ENCODE measurements at regions not wholly inside any gene's neighbourhood (a gene's known extent, or its start where the extent isn't known, plus 50 kb on each side); places are given as distances from the start of the nearest gene placed in this dataset.

DNA sequence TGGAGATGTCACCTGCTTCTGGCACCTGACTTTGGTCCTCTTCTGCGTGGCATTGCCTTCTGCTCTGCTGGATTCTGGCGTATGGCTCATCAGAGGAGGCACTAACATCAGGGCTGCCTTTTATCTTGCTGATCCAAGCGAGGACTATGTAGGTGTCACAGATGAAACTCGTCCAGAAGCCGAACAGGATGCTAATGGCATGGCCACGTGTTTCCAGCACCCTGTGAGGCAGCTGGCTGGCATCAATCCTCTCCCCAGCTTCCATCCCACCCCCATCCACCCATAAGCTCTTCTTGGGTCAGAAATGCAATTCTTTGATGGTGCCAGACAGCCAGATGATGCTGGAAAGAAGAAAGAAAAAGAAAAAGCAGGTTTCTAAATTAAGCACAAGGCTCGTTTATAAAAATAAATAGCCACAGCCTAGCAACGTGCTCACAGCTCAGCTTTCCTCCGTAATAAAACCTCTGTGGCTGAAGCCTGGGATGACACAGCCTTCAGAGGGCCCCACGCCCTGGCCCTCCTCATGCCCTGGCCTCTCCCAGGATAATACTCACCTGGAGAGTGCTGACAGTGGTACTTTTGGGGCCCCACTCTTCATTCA is 212.9 kb upstream of the SERP2 start:
- no peak for ATAC-seq
- Mint-ChIP-seq H3K4me3 (no peak overlapping the region), H3K4me1 (no peaks in the 10 kb centered on the region), H3K9me3 (ENCODE audit: low read depth) (no peaks in the 10 kb centered on the region), H3K36me3 (ENCODE audit: low read depth) (no peaks in the 10 kb centered on the region), H3K27ac (no peak overlapping the region), H3K27me3 (peaks cover 2% of the 10 kb centered on the region)
- CTCF ChIA-PET, result no interaction called here
- DNase-seq, result no peak
- intact Hi-C loops (cut with DNase I, micrococcal nuclease), result no loop called here
- POLR2A ChIA-PET, result no interaction called here

DNA sequence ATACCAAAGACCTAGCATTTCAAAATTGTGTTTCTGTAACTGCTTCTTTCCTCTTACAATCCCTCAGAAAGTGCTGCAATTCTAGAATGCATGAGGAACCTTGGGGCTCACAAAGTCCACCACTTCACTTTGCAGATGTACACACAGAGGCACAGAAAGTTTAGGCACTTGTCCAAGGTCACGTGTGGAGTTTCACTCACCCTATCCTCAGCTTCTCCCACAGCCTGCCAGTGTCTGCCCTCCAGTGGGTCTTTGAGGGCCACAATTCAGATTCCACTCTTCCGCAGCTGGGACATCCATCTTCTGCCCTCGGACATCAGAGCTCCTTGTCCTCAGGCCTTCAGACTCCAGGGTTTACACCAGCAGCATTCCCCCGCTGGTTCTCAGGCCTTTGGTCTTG is 210.5 kb upstream of the SERP2 start:
- ChIA-PET POLR2A (no interaction called here), CTCF (no interaction called here)
- intact Hi-C loops (cut with DNase I, micrococcal nuclease), result no loop called here
- Mint-ChIP-seq H3K27ac (no peak overlapping the region), H3K27me3 (peaks cover 2% of the 10 kb centered on the region), H3K4me1 (no peaks in the 10 kb centered on the region), H3K4me3 (no peak overlapping the region), H3K36me3 (ENCODE audit: low read depth) (no peaks in the 10 kb centered on the region), H3K9me3 (ENCODE audit: low read depth) (no peaks in the 10 kb centered on the region)
- DNase-seq, result no peak
- no peak for ATAC-seq

- ChIA-PET POLR2A (no interaction called here), CTCF (no interaction called here)
- intact Hi-C loops (cut with DNase I, micrococcal nuclease), result no loop called here
- Mint-ChIP-seq H3K27me3 (peaks cover 1% of the 10 kb centered on the region), H3K36me3 (ENCODE audit: low read depth) (no peaks in the 10 kb centered on the region), H3K27ac (no peak overlapping the region), H3K4me1 (no peaks in the 10 kb centered on the region), H3K4me3 (no peak overlapping the region), H3K9me3 (ENCODE audit: low read depth) (no peaks in the 10 kb centered on the region)
- ATAC-seq (no peak), DNase-seq (no peak)
These were observed 208.3 kb upstream of the SERP2 start for GRCh38 chr13:44165221-44165888.

- no peaks in the 10 kb centered on the region for H3K9me3 Mint-ChIP-seq (ENCODE audit: low read depth)
- intact Hi-C loops (cut with DNase I, micrococcal nuclease), result no loop called here
- H3K4me1 Mint-ChIP-seq, result no peaks in the 10 kb centered on the region
- ATAC-seq (no peak), DNase-seq (no peak)
- ChIA-PET POLR2A (no interaction called here), CTCF (no interaction called here)
- no peak overlapping the region for H3K4me3 Mint-ChIP-seq
- H3K27me3 Mint-ChIP-seq, result peaks cover 1% of the 10 kb centered on the region
- H3K27ac Mint-ChIP-seq, result no peak overlapping the region
- no peaks in the 10 kb centered on the region for H3K36me3 Mint-ChIP-seq (ENCODE audit: low read depth)
These were observed 207.6 kb upstream of the SERP2 start for GRCh38 chr13:44165889-44166496.

GRCh38 chr13:44169018-44169911 is 204.4 kb upstream of the SERP2 start:
- H3K9me3 Mint-ChIP-seq (ENCODE audit: low read depth), result no peaks in the 10 kb centered on the region
- H3K27ac Mint-ChIP-seq, result no peak overlapping the region
- intact Hi-C loops (cut with DNase I, micrococcal nuclease), result no loop called here
- ATAC-seq (no peak), DNase-seq (no peak)
- ChIA-PET CTCF (no interaction called here), POLR2A (no interaction called here)
- no peaks in the 10 kb centered on the region for H3K4me1 Mint-ChIP-seq
- H3K27me3 Mint-ChIP-seq, result peaks cover 1% of the 10 kb centered on the region
- H3K36me3 Mint-ChIP-seq (ENCODE audit: low read depth), result no peaks in the 10 kb centered on the region
- H3K4me3 Mint-ChIP-seq, result no peak overlapping the region

GRCh38 chr13:44170731-44171130 is 202.9 kb upstream of the SERP2 start:
- no peak overlapping the region for H3K27ac Mint-ChIP-seq
- H3K4me3 Mint-ChIP-seq, result no peak overlapping the region
- ATAC-seq (no peak), DNase-seq (no peak)
- no peaks in the 10 kb centered on the region for H3K4me1 Mint-ChIP-seq
- CTCF ChIA-PET, result interaction anchor here (0.6 kb wide), 1 partner anchor 710 kb away, joined by 3 read pairs; no protein-coding TSS in a partner anchor
- POLR2A ChIA-PET, result no interaction called here
- H3K9me3 Mint-ChIP-seq (ENCODE audit: low read depth), result no peaks in the 10 kb centered on the region
- peaks cover 1% of the 10 kb centered on the region for H3K27me3 Mint-ChIP-seq
- intact Hi-C loops (cut with DNase I, micrococcal nuclease), result no loop called here
- no peaks in the 10 kb centered on the region for H3K36me3 Mint-ChIP-seq (ENCODE audit: low read depth)

- ChIA-PET POLR2A (no interaction called here), CTCF (no interaction called here)
- Mint-ChIP-seq H3K4me1 (no peaks in the 10 kb centered on the region), H3K36me3 (ENCODE audit: low read depth) (no peaks in the 10 kb centered on the region), H3K9me3 (ENCODE audit: low read depth) (no peaks in the 10 kb centered on the region), H3K4me3 (no peak overlapping the region), H3K27me3 (peaks cover 1% of the 10 kb centered on the region), H3K27ac (no peak overlapping the region)
- intact Hi-C loops (cut with DNase I, micrococcal nuclease), result no loop called here
- ATAC-seq (no peak), DNase-seq (no peak)
These were observed 202.5 kb upstream of the SERP2 start for GRCh38 chr13:44171156-44171555.

GRCh38 chr13:44171861-44172260 is 201.8 kb upstream of the SERP2 start:
- H3K27me3 Mint-ChIP-seq, result peaks cover 1% of the 10 kb centered on the region
- H3K4me3 Mint-ChIP-seq, result no peak overlapping the region
- H3K27ac Mint-ChIP-seq, result no peak overlapping the region
- intact Hi-C loops (cut with DNase I, micrococcal nuclease), result no loop called here
- DNase-seq (no peak), ATAC-seq (no peak)
- no peaks in the 10 kb centered on the region for H3K36me3 Mint-ChIP-seq (ENCODE audit: low read depth)
- no peaks in the 10 kb centered on the region for H3K9me3 Mint-ChIP-seq (ENCODE audit: low read depth)
- CTCF ChIA-PET, result interaction anchor here (1.6 kb wide), 1 partner anchor 19 kb away, joined by 4 read pairs; no protein-coding TSS in a partner anchor
- POLR2A ChIA-PET, result no interaction called here
- no peaks in the 10 kb centered on the region for H3K4me1 Mint-ChIP-seq

- no peak overlapping the region for H3K27ac Mint-ChIP-seq
- peaks cover 1% of the 10 kb centered on the region for H3K27me3 Mint-ChIP-seq
- intact Hi-C loops (cut with DNase I, micrococcal nuclease), result no loop called here
- ATAC-seq (no peak), DNase-seq (no peak)
- ChIA-PET POLR2A (no interaction called here), CTCF (interaction anchor here (1.6 kb wide), 1 partner anchor 19 kb away, joined by 4 read pairs; no protein-coding TSS in a partner anchor)
- no peak overlapping the region for H3K4me3 Mint-ChIP-seq
- H3K36me3 Mint-ChIP-seq (ENCODE audit: low read depth), result no peaks in the 10 kb centered on the region
- no peaks in the 10 kb centered on the region for H3K4me1 Mint-ChIP-seq
- no peaks in the 10 kb centered on the region for H3K9me3 Mint-ChIP-seq (ENCODE audit: low read depth)
These were observed 201.3 kb upstream of the SERP2 start for GRCh38 chr13:44172281-44172810.

DNA sequence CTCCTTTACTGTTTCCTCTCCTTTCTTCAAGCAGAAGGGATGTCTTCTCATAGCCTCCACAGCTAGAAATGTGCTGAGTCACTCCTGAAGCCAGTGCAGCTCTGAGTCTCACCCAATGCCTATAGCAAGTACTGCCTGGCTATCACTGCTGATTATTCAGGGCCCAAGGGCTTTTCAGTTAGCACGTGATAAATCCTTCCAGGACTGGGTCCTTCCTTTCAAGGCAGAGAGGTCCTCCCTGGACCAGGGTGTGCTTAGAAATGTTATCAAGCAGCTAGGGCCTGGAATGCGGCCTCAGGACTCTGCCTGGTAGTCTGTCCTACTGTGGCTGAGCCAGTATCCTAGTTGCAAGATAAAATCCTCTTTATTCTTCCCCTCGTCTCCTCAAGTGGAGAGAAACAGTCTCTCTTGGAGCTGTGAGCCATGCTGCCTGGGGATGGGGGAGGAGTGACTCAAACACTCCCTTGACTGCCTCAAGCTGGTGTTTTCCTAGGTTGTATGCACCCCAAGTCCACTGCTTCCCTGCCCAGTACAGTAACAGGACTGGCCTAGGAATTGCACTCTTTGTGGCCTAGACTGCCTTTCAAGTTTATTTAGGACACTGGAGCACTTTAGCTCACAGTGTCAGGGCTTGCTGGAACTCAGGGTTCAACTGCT is 198.7 kb upstream of the SERP2 start:
- intact Hi-C loops (cut with DNase I, micrococcal nuclease), result no loop called here
- H3K9me3 Mint-ChIP-seq (ENCODE audit: low read depth), result no peaks in the 10 kb centered on the region
- CTCF ChIA-PET, result no interaction called here
- peaks cover 2% of the 10 kb centered on the region for H3K27me3 Mint-ChIP-seq
- H3K27ac Mint-ChIP-seq, result no peak overlapping the region
- H3K4me1 Mint-ChIP-seq, result no peaks in the 10 kb centered on the region
- no peak for ATAC-seq
- no peak for DNase-seq
- POLR2A ChIA-PET, result no interaction called here
- no peak overlapping the region for H3K4me3 Mint-ChIP-seq
- no peaks in the 10 kb centered on the region for H3K36me3 Mint-ChIP-seq (ENCODE audit: low read depth)

DNA sequence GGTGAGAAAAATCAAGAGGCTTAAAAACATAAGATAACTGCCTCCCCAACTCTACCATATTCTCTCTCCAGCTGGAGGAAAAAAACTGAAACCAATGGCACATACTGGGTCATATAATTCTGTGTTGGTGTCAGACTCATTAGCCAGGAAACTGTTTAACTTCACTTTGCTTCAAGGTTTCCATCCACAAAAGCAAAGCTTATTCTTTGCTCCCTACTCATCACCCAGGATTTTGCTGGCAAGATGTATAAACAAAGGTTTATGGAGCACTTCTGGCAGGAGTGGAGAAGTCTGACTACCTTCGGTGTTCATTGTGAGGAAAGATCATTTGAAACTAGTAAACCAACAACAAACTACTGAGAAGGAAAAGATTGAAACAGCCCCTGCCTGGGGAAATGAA is 197.5 kb upstream of the SERP2 start:
- H3K9me3 Mint-ChIP-seq (ENCODE audit: low read depth), result no peaks in the 10 kb centered on the region
- H3K27ac Mint-ChIP-seq, result no peak overlapping the region
- ChIA-PET POLR2A (no interaction called here), CTCF (no interaction called here)
- H3K4me3 Mint-ChIP-seq, result no peak overlapping the region
- ATAC-seq (no peak), DNase-seq (no peak)
- no peaks in the 10 kb centered on the region for H3K36me3 Mint-ChIP-seq (ENCODE audit: low read depth)
- H3K4me1 Mint-ChIP-seq, result no peaks in the 10 kb centered on the region
- H3K27me3 Mint-ChIP-seq, result peaks cover 2% of the 10 kb centered on the region
- intact Hi-C loops (cut with DNase I, micrococcal nuclease), result no loop called here

Data from activated CD4-positive, alpha-beta T cell treated with anti-CD3 and anti-CD28 coated beads for 36 hours (primary cell).